WERI-Rb-1 (cell line): ENCODE measurements at regions not wholly inside any gene's neighbourhood (a gene's known extent, or its start where the extent isn't known, plus 50 kb on each side); places are given as distances from the start of the nearest gene placed in this dataset.

ENCODE experiments used
- DNase-seq: peaks from one replicate; pipeline ENCODE4 v3.0.0-alpha.2; 2020
- H3K27ac ChIP-seq: fragments of 250-450 bp; sonication (Bioruptor Pico); 2 replicates; pipeline ENCODE4 v1.5.1; 2020; ENCODE audit warnings: mild to moderate bottlenecking, moderate library complexity
- H3K27me3 ChIP-seq: fragments of 250-450 bp; sonication (Bioruptor Pico); 2 replicates; pipeline ENCODE4 v1.5.1; 2021; ENCODE audit warnings: mild to moderate bottlenecking, low read depth, moderate library complexity; ENCODE audit not compliant: insufficient read depth, severe bottlenecking
- H3K36me3 ChIP-seq: fragments of 250-450 bp; sonication (Bioruptor Pico); 2 replicates; pipeline ENCODE4 v1.5.1; 2020; ENCODE audit warnings: mild to moderate bottlenecking, moderate library complexity
- H3K4me3 ChIP-seq: 2 replicates; pipeline ENCODE4 v1.5.1; 2011; ENCODE audit warnings: low read depth, mild to moderate bottlenecking, control low read depth, low read length
- H3K9me3 ChIP-seq: fragments of 250-450 bp; sonication (Bioruptor Pico); 2 replicates; pipeline ENCODE4 v1.5.1; 2021; ENCODE audit warnings: mild to moderate bottlenecking, moderate library complexity; ENCODE audit not compliant: severe bottlenecking
- TF ChIP-seq, protein P1 (sequence below): IDR thresholded peaks from 2 replicates; pipeline ENCODE4 v1.5.1; 2011; ENCODE audit warnings: low read depth, mild to moderate bottlenecking, control low read depth, inconsistent platforms, low read length

GRCh38 chr17:77677630-77678029 lies 280.9 kb upstream of the TNRC6C start:
- TF ChIP-seq, protein P1, sequence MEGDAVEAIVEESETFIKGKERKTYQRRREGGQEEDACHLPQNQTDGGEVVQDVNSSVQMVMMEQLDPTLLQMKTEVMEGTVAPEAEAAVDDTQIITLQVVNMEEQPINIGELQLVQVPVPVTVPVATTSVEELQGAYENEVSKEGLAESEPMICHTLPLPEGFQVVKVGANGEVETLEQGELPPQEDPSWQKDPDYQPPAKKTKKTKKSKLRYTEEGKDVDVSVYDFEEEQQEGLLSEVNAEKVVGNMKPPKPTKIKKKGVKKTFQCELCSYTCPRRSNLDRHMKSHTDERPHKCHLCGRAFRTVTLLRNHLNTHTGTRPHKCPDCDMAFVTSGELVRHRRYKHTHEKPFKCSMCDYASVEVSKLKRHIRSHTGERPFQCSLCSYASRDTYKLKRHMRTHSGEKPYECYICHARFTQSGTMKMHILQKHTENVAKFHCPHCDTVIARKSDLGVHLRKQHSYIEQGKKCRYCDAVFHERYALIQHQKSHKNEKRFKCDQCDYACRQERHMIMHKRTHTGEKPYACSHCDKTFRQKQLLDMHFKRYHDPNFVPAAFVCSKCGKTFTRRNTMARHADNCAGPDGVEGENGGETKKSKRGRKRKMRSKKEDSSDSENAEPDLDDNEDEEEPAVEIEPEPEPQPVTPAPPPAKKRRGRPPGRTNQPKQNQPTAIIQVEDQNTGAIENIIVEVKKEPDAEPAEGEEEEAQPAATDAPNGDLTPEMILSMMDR, result no peak
- peaks cover 6% of the 10 kb centered on the region for H3K9me3 ChIP-seq
- no peak for DNase-seq
- H3K4me3 ChIP-seq, result no peak overlapping the region
- no peaks in the 10 kb centered on the region for H3K36me3 ChIP-seq
- H3K27ac ChIP-seq, result no peak overlapping the region
- H3K27me3 ChIP-seq, result no peaks in the 10 kb centered on the region

DNA sequence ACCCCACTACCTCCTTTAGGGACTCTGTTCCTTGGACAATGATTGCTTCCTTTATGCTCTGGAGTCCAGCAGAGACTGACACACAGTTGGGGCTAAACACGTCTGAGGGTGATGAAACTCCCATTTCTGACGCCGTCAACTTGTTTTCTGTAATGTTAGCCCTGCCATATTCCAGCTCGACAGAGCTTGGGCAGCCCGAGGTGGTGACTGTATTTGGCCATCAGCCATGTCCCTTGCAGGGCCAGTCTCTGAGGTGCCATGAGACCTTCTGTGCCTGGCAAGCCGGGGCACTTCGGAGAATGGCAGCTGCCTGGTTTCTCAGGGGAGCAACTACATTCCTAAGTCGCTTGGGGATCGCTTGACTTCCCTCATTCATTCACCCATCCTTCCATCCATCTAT lies 278.9 kb upstream of the TNRC6C start:
- no peak overlapping the region for H3K27ac ChIP-seq
- no peaks in the 10 kb centered on the region for H3K27me3 ChIP-seq
- H3K36me3 ChIP-seq, result no peaks in the 10 kb centered on the region
- H3K4me3 ChIP-seq, result no peak overlapping the region
- no peaks in the 10 kb centered on the region for H3K9me3 ChIP-seq
- no peak for DNase-seq
- TF ChIP-seq, protein P1, result no peak

DNA sequence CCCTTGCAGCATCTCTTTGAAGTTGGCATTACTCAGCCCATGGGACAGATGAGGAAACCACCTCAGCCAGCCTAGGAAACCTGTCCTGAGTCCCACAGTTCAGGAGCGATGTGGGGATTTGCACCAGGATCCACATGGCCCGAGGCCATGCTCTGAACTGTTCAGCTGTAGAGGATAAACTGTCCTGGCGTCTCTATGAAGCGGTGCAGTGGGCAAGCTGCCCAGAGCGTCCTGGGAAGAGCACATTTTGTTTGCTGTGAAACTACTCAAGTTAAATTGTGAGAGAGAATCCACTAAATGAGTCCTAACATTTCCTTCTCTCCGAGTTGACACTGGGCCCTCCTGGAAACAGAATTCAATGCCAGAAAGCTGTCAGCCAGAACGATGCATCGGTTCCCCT lies 276.6 kb upstream of the TNRC6C start:
- Histone ChIP-seq H3K9me3 (no peaks in the 10 kb centered on the region), H3K27me3 (no peaks in the 10 kb centered on the region), H3K36me3 (no peaks in the 10 kb centered on the region), H3K27ac (no peak overlapping the region), H3K4me3 (no peak overlapping the region)
- TF ChIP-seq, protein P1, result no peak
- no peak for DNase-seq

GRCh38 chr17:77684803-77685798 lies 273.4 kb upstream of the TNRC6C start:
- no peaks in the 10 kb centered on the region for H3K9me3 ChIP-seq

DNA sequence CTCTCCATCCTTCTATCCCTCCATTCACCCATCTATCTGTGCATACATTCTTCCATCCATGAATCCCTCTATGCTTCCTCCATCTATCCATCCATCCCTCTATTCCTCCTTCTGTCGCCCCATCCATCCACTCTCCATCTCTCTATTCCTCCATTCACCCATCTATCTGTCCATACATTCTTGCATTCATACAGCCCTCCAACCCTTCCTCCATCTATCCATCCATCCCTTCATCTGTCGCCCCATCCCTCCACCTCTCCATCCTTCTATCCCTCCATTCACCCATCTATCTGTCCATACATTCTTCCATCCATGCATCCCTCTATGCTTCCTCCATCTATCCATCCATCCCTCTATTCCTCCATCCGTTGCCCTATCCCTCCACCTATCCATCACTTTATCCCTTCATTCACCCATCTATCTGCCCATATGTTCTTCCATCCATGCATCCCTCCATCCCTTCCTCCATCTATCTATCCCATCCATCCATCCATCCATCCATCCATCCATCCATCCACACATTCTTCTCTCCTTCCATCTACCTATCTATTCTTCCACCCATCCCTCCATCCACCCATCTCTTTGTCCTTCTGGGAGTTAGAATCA lies 272.5 kb upstream of the TNRC6C start:
- TF ChIP-seq, protein P1, result no peak
- DNase-seq, result no peak
- no peaks in the 10 kb centered on the region for H3K9me3 ChIP-seq
- H3K36me3 ChIP-seq, result no peaks in the 10 kb centered on the region
- no peaks in the 10 kb centered on the region for H3K27me3 ChIP-seq
- H3K27ac ChIP-seq, result no peak overlapping the region
- no peak overlapping the region for H3K4me3 ChIP-seq

More at GRCh38 chr17:77684803-77685798, 273.4 kb upstream of the TNRC6C start:
- TF ChIP-seq, protein P1, result no peak
- H3K27me3 ChIP-seq, result no peaks in the 10 kb centered on the region
- no peak for DNase-seq
- H3K4me3 ChIP-seq, result no peak overlapping the region
- H3K36me3 ChIP-seq, result no peaks in the 10 kb centered on the region
- no peak overlapping the region for H3K27ac ChIP-seq
